CD4-positive, alpha-beta T cell treated with Interleukin-1 beta for 1 hour (primary cell): ENCODE measurements at regions not wholly inside any gene's neighbourhood (a gene's known extent, or its start where the extent isn't known, plus 50 kb on each side); places are given as distances from the start of the nearest gene placed in this dataset.
"Not testable (repeated sequence)": the region's sequence is repeated elsewhere in the genome, so short reads cannot be mapped to it uniquely, and the experiment has no call there.

Source experiments
- DNase-seq, 2 donors: peaks; one replicate each; pipeline ENCODE4 v3.0.0-alpha.2; 2020 to 2022

DNA sequence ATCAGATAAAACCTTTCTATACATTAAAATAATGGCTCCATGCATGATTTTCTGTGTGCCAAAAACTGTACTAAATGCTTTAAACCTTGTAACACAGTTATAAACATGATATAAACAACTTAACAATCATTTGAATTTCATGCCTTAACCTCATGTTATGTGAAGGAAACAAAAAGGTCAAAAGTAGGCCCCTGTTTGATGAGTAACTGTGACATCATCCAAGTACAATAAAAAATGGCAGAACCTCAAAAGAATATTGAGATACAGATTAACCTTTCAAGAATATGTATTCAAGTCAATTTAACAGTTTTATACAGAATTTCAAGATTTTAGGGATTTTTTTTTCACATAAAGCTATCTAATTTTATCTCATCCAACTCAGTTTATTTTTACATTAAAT, 310.7 kb upstream of the DCN start:
- DNase-seq: no peak

DNA sequence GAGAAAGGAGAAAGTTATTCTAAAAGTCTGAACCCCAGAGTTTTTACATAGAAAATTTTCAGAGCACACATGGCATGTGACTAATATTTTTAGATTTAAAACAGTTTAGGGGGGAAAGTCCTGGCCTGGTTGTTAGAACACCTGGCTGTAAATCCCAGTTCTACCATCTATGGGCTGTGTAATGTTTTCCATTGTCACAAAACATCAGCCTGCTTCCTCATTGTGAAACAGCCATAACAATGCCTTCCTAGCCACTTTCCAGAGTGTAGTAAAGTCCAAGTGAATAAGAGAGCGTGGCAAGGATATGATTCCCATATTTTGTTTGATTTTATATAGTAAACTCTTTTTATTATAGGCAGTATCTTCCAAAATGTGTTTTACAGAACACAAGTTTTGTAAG, 310.0 kb upstream of the DCN start:
- no peak for DNase-seq

DNA sequence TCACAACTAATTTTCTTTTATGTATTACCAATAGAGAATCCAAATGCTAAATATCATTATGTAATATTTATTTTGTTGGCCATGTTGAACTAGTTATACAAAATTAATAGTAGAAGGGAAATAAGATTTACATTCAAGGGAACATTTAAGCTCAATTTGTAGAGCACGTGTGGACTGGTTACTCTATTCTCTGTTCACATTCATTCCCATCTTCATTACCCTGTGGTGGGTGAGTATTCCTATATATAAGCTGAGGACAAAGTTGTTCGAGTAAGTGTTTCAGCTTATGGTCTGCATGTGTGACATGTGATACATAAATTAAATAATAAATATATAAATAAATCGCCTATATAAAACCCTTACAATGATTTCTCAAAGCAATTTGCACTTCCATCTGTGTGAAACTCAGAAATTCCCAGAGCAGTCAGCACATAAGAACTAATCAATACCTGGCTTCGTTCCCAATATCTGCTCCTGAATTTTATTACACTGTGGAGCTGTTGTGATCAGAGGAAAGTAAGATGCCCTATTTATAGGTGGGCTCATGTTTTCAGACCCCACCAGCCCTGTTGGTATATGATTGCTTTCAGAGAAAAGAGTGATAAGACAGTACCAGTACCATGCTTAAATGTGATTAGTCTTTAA, 308.2 kb upstream of the DCN start:
- no peak for DNase-seq

- no peak for DNase-seq
These were observed 300.9 kb upstream of the DCN start for GRCh38 chr12:91483471-91483985.

GRCh38 chr12:91482231-91482630, 299.6 kb upstream of the DCN start:
- no peak for DNase-seq

DNA sequence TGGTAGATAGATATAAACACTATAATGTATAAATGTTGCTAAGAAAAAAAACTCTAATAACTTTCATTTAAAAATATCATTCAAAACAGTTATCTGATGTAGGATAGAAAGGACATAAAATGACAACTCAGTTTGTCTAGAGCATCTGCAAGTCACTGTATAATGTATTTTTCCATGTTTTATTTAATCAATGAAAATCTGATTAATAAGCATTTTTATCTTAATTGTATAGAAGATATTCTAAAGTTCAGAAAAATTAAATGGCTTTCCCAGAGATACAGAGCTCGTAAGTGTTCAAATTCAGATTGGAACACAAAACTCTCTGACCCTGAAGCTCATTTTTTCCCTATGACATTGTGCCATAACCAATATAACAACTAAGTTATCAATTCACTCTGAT, 295.9 kb upstream of the DCN start:
- no peak for DNase-seq

- DNase-seq: no peak
These were observed 285.1 kb upstream of the DCN start for GRCh38 chr12:91467686-91468085.

DNA sequence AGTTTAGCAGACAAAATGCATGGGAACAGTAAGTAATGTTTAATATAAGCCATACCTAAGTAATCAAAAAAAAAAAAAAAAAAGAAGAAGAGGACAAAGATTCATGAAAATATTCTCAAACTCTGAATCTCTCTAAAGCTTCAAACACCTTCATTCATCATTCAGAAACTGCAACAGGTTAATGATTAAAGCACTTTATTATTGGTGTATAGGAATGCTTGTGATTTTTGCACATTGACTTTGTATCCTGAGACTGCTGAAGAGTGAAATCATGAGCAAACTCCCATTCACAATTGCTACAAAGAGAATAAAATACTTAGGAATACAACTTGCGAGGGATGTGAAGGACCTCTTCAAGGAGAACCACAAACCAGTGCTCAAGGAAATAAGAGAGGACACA, 278.4 kb upstream of the DCN start:
- no peak for DNase-seq

DNA sequence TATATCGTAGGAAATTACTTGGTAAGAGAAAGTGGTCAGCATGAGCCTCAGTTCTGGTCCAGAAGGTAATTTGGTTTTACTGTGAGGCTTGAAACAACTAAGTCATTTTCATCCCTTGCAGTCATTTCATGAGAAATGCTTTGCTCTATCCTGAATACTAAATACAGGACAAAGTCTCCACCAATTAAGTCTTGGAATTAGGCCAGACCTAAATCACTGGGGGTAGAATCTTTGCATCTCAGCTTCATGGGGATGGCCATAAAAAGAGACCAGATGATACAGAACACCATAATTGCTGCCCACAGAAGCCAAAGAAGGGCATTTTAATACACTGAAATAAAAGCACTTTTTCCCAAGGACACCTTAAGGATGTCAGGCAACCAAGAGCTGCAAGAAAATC, 277.9 kb upstream of the DCN start:
- DNase-seq: no peak

DNA sequence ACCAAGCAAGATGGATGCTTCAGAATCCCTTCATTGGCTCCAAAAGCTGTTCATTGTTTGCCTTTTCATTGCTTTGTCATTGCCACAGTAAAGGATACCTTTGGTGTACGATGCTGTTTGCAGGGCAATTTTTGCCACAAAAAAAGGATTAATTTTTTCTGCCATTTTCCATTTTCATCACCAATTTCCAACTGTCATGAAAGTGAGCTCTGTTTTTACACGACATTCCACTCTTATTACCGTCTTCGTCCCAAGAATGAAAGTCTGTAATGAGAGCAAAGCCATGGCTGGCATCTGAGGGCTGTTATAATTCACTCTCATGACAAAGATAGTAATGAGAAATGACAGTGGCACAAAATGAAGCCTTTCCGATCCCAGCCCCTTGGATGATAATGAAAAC, 272.7 kb upstream of the DCN start:
- no peak for DNase-seq

DNA sequence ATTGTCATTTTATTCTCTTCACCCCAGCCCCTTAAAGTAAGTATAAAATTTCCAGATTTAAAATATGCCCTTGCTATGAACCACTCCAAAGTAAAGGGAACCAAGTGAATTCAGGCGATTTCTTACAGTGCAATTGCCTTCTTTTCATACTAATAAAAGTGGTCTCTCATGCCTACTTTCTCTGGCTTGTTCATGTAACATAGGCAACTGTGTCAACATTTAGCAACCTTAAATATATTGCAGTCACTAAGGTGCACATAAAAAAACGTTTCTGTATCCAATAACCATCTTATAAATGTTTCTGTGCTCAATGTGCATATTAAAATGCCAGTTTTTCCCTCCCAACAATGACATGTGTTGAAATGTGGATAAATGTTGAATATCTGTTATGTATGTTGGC, 271.6 kb upstream of the DCN start:
- no peak for DNase-seq

DNA sequence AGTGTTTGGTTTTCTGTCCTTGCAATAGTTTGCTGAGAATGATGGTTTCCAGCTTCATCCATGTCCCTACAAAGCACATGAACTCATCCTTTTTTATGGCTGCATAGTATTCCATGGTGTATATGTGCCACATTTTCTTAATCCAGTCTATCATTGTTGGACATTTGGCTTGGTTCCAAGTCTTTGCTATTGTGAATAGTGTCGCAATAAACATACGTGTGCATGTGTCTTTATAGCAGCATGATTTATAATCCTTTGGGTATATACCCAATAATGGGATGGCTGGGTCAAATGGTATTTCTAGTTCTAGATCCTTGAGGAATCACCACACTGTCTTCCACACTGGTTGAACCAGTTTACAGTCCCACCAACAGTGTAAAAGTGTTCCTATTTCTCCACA, 269.8 kb upstream of the DCN start:
- not testable (repeated sequence) for DNase-seq

GRCh38 chr12:91441993-91442952, 259.7 kb upstream of the DCN start:
- no peak for DNase-seq

- no peak for DNase-seq
These were observed 258.6 kb upstream of the DCN start for GRCh38 chr12:91441246-91441645.

DNA sequence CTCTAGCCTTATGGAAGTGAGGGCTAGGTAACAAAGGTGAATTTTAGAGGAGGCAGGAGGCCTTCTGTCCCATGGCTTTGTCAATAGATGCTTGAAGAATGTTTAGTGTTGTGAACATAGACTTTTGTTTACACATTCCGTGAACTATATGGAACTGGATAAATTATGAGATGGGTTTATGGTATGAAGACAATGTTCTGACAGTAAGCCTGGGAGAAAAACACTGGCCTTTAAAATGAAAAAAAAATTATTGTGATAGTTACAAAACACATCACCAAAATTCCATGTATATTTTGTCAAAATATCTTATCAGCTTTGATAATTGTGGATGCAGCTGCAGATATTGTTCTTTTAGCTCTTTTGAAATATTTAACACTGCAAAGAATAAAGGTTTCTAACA, 251.5 kb upstream of the DCN start:
- DNase-seq: no peak

DNA sequence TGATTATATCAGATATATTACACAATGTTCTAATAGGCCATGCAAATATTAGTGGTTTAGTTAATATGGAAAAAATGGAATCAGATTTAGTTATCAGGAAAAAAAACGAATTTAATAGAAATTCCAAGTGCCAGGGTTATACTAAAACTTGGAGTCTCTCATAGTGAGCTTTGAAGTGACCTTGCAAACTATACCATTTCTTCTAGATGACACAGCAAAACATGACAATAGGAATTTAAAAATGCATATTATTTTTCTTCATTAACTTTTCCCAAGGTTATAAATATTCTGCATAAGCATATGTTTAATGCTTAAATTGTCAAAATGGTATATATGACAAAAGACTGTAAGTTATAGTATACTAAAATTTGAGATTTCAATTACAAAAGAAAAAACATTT, 250.1 kb upstream of the DCN start:
- no peak for DNase-seq

DNA sequence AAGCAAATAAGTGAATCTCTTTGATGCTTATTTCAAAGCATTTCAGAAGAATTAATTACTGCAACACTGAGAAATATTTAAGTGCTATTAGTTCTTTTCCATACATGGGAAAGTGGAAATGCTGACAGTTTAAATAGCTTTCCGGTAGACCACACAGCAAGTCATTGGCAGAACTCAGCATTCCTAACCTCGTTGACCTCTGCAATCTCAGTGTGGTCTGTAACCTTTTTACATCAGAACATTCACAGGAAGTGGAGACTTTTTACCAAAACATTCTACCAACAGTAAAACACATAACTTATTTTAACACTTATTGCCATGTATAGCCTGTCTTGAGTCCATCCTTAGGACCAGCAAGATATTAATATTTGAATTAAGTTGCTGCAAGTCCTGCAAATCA, 249.5 kb upstream of the DCN start:
- DNase-seq: no peak

- no peak for DNase-seq
These were observed 241.9 kb upstream of the DCN start for GRCh38 chr12:91424506-91424905.

- no peak for DNase-seq
These were observed 241.1 kb upstream of the DCN start for GRCh38 chr12:91423693-91424050.

DNA sequence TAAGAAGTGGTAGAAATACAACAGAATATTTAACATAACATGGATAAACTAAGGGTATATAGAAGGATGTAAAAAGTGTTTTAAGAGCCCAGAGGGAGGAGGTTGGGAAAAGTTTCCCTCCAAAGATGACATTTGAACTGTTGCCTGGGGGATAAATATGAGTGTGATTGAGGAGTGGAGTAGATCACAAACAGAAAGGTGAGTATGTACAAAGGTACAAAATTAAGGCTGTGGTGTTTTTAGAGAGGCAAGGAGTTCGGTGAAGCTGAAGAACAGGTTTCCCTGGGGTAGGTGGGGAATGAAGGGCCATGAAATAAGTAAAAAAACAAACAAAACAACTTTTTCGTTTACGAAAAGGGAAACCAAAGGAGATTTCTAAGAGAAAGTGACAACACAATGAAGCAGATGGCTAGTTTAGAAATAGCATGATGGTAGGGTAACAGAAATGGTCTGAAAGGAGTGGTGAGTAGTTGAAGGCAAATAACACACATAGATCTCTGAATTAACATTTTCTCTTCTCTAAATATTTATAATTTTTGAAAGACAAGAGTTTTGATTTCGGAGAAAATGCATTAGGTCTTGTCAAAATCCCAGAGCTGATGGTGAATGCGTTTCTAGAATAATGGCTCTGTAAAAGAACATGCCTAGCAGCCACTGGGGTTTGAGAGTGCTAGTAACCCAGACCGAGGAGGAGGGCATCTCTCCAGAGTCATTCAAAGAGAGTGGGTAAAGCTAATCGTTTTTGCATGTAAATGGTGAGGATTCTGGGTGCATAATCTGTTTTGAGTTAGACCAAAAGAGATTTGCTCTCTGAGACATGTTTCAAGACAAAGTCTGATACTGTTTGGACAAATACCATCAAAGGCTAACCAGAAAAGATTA, 240.4 kb upstream of the DCN start:
- DNase-seq: no peak

- DNase-seq: no peak
These were observed 239.5 kb upstream of the DCN start for GRCh38 chr12:91422127-91422526.

GRCh38 chr12:91419809-91420208, 237.2 kb upstream of the DCN start:
- no peak for DNase-seq
